Activated CD8-positive, alpha-beta memory T cell treated with anti-CD3 and anti-CD28 coated beads, Interleukin-2, amount 50 U/mL, for 24 hours (primary cell): ENCODE measurements at regions not wholly inside any gene's neighbourhood (a gene's known extent, or its start where the extent isn't known, plus 50 kb on each side); places are given as distances from the start of the nearest gene placed in this dataset.

ENCODE experiments used
- DNase-seq: peaks from one replicate; pipeline ENCODE4 v3.0.0-alpha.2; 2020; ENCODE audit errors: extremely low read depth

GRCh38 chr5:61622156-61622555 lies 290.1 kb downstream of the ZSWIM6 start:
- no peak for DNase-seq

- DNase-seq: no peak
These were observed 291.5 kb downstream of the ZSWIM6 start for GRCh38 chr5:61623401-61624069.

DNA sequence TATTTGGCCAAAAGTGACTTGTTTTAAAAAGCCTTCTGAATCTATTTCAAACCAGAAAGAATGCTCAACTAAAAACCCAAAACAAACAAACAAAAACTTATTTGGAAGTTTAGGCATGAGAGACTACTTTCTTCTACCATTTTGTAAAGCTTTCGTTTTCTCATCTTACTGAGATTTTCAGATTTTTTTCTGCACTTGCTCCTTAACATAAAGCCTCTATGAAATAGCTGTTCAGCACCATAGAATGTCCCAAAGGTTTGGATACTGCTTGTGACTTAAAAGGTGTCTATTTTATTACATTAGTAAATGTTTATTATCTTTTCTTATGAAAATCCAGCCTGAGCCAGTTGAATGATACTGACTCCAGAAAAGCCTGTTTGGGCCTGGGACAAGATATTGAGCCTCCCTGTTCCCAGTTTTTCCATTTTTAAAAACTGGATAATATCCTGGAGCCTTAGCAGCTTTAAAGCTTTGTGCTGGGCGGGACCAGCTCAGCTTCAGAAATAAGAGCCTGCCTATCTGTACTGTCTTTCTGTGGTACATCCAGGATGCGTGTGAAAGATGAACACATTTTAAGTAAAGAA lies 292.6 kb downstream of the ZSWIM6 start:
- DNase-seq: no peak

- no peak for DNase-seq
These were observed 293.1 kb downstream of the ZSWIM6 start for GRCh38 chr5:61625137-61625561.

DNA sequence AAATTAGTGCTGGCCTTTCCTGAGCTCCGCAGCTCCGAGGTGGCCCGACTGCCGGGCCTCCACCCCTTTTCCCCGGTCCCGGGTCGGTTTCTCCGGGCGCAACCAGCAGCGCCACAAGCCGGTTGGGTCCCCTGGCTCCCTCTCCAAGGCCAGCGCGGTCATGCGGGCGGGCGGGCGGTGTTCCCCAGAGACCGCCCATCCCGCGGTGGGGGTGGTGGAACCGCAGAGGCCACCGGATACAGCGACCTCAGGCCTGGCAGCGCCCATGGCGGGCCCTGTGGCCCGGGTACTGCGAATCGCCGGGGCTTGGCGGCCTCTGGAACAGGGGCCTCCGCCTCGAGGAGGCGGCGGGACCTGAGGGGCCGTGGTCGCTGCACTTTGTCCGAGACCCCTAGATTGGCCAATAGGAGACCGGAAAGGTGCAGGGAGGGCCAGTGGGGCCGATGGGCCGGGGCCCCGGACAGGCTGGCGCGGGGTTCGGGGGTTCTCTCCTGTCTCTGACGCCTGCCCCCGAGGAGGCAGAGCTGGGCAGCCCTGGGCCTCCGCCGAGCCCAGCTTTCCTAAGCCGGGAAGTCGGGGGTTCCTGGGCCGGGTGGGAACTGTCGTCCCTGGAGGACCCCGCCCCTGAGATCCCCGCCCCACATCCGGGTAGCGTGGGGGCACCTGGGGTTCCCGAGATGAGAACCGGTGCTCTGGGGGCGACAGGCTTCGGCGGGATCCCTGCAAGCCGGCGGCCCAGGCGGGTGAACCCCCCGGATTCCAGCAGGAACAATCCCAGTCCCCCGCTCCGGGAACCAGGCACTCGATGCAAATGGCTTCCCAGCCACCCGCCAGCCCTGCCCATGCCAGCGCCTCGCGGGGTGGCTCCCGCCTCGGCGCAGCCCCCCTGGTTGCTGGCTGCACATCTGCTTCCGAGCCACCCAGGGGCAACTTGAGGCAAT lies 293.9 kb downstream of the ZSWIM6 start:
- DNase-seq: no peak

DNA sequence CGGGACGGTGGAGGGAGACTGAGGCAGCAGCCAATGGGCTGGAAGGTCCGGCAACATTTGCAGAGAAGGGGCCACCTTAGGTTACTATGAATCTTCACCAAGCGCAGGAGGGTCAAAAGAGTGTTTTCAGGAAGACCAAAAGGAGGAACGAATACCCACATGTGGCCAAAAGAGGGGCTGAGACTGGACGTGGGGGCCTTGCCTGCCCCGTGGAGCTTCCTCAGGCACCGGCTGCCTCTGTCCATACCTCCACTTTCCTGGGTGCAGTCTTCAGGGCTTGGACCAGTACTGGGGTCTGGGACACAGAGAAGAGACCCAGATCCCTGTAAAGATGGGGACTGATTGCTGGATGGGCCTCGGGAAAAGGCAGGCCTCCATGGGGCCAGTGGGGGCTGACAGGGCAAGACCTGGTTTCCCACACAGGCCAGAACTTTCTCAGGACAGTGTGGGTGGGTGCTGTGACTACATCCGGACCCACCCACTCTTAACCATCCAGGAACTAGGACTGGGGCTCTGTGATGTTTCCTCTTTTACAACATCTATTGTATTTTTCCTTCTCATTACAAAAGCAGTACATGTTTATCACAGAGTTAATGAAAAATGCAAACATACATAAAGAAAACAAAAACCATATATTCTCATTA lies 294.7 kb downstream of the ZSWIM6 start:
- DNase-seq: no peak

DNA sequence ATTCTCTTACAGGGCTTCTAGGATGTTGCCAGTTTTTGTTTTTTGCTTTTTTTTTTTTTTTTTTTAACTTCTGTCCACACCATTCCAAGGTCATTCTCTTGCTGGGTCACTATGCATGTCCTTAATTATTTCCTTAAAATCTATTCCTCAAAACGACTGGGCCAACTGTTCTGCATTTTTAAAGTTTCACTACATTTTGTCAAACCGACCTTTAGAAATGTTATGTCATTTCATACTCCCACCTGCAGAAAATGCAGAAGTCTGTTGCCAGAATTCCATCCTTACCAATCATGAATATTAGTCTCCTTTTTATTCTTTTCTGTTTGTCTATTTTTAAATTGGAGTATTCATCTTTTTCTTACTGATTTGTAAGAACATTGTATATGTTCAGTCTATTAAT lies 295.5 kb downstream of the ZSWIM6 start:
- no peak for DNase-seq

DNA sequence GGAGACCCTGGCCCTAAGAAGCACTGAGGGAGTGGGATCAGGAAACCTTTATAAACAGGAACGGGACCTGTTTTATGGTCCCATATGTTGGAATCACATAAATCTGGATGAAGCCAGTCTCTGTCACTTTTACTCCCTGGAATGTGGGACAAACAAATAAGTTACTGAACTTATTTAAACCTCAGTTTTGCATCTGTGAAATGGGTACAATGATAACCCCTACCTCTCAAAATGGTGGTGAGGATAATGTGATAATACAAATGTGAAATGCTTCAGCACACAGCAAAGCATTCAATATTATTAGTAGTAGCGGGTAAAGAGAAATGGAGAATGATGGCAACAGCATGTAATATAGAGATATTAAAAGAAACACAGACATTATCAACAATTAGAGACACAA lies 298.9 kb downstream of the ZSWIM6 start:
- DNase-seq: no peak

DNA sequence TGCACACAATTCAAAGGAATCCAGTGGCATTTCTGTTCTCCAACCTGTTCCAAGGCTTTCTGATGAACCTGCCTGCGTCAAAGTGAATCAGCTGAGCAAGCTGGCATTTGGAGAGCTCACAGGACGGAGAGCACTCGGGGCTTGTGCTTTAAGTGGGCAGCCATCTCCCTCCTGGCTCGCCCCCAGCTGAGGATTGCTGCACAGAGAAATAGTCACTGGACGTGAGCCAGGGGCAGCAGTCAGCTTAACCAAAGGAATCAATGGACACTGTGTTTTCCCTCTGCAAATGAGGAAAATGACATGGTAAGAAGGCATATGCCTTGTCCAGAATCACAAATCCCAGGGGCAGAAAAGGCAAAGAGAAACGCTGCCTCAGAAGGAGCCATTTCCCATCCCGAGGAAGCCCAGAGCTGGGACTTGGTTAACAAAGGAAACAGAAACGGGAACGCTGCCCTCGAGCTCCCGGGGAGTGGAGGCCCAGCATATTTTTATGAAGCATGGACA lies 299.4 kb downstream of the ZSWIM6 start:
- no peak for DNase-seq

GRCh38 chr5:61632064-61632463 lies 300.0 kb downstream of the ZSWIM6 start:
- no peak for DNase-seq

- DNase-seq: no peak
These were observed 303.2 kb downstream of the ZSWIM6 start for GRCh38 chr5:61635271-61635670.

DNA sequence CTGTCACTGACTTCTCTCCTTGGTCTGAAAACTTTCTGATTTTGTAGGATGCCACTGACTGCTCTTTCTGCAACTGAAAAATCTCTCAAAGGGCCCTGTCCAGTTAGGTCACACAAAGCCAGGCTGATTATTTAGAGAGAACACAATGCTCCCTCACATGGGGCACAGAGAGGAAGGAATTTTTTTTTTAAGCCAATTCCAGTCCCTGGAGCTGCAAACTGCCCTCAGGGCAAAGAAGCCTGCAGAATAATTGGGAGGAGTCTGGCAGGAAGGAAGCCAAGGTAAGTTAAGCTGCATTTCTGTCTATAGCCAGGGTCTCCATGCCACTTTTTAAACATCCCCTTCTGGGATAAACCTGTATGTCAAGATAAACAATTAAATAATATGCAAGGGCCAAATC lies 305.5 kb downstream of the ZSWIM6 start:
- no peak for DNase-seq

DNA sequence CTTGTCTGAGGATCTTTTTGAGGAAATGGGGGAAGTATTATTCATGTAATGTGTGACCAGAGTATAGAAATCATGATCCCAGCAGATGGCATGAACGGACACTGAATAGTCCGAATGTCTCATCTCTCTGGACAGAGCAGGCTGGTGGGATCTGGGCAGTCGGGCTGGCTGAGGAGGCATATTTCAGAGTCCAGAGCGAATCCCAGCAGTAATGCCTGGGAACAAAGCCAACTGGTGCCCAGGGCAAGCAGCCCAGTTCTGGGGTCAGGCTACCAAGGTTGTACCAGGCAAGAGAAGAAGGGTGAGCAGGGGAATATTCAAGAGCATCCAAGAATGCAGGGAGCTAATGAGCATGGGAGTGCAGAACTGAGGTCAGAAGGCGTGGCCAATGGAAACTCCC lies 306.4 kb downstream of the ZSWIM6 start:
- DNase-seq: no peak

GRCh38 chr5:61640179-61641021 lies 308.3 kb downstream of the ZSWIM6 start:
- no peak for DNase-seq

- no peak for DNase-seq
These were observed 309.9 kb downstream of the ZSWIM6 start for GRCh38 chr5:61641748-61642565.

- no peak for DNase-seq
These were observed 315.6 kb downstream of the ZSWIM6 start for GRCh38 chr5:61647672-61648071.

DNA sequence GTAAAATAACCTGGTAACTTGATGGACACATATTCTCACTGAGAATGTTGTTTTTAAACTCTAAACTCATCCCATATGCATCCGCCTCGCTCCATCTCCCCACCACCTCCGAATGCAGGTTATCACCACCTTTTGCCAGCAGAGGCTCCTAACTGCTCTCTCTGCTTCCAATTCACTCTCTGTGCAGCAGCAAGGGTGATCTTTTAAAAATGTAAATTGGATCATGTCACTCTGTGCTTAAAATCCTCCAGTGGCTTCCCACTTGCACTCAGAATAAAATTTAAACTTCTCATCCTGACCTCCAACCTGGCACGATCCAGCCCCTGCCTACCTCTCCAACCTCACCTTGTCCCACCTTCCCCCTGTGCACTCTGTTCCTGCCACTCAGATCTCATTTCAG lies 317.2 kb downstream of the ZSWIM6 start:
- DNase-seq: no peak

DNA sequence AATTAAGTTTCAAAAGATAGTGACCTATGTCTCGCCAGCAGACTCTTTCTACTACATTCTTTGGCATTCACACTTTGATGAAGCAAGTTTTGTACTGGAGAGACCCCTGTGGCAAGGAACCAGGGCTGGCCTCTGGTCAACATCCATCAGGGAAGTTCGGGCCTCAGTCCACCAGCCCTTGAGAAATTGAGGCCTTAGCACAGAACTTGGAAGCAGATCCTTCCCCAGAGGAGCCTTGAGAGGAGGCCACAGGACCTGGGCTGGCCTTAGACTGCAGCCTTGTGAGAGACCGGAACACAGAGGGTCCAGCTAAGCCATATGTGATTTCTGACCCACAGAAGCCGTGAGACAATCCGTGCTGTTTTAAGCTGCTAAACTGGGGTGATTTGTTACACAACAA lies 317.9 kb downstream of the ZSWIM6 start:
- no peak for DNase-seq

GRCh38 chr5:61650661-61651060 lies 318.6 kb downstream of the ZSWIM6 start:
- no peak for DNase-seq

DNA sequence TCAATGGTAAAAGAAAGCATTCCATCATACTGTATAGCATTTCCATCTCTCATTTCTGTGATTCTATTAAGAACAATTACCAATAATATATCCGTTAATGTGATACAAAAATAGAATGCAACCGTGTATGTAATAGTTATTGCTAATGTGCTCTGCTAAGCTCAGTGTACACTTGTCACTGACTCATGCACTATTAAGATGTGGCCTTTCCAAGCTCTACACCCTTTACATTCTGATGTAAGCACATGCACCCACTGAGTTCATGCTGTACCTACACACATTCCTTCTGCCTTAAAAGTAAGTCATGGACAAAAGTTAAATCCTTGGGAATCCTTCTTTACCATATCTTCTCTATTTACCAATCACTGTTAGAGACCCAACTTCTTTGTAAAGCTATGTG lies 319.1 kb downstream of the ZSWIM6 start:
- no peak for DNase-seq
